ENCODE measurements at regions not wholly inside any gene's neighbourhood (a gene's known extent, or its start where the extent isn't known, plus 50 kb on each side); places are given as distances from the start of the nearest gene placed in this dataset.

DNA sequence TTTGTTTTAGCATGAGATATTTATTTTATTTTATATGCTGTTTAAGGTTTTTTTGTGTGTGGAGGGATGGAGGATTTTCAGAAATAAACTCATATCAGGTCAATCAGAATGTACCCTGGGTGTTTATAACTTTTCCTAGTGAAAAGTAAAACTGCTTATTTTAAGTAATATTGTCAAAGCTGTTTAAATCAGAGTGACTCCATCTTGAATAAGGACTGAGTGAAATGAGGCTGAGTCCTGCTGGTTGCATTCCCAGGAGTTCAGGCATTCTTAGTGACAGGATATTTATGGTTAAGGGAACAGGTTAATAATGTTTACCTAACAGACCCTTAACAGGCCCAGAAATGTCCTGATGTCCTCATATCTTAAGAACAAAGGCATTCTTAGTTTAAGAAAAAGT lies 1160.9 kb upstream of the PCDH7 start:
- ChIA-PET RAD21 (ENCODE audit: low non-redundant PET in 1 of 2, low total read pairs in 2 of 2, uncharacterized antibody in 2 of 2, unreplicated experiment in 2 of 2) (no interaction called here), CTCF (no interaction called here), POLR2A (no interaction called here)
- Histone ChIP-seq H3K27me3 (ENCODE audit: insufficient read depth, low read length) (no peaks in the 10 kb centered on the region), H3K27ac (ENCODE audit: low read depth, low read length) (no peak overlapping the region), H3K79me2 (ENCODE audit: insufficient read depth, low read length) (no peaks in the 10 kb centered on the region), H3K4me1 (ENCODE audit: control insufficient read depth in 1 of 2, insufficient read depth in 2 of 2, low read length in 2 of 2) (peaks cover 0 to under 1% of the 10 kb centered on the region in 2 experiments; a peak in 1 of 4 replicates), H4K20me1 (ENCODE audit: insufficient read depth) (no peaks in the 10 kb centered on the region), H2AFZ (ENCODE audit: low read depth, low read length, poor library complexity, severe bottlenecking) (no peak overlapping the region), H3K9me3 (ENCODE audit: control insufficient read depth in 1 of 2, insufficient read depth in 1 of 2, low read depth in 1 of 2, low read length in 2 of 2) (no peaks in the 10 kb centered on the region), H3K36me3 (ENCODE audit: control insufficient read depth in 1 of 2, insufficient read depth in 2 of 2, low read length in 2 of 2) (no peaks in the 10 kb centered on the region), H3K4me2 (ENCODE audit: low read length) (no peak overlapping the region), H3K9ac (ENCODE audit: low read length) (no peak overlapping the region), H3K4me3 (replicated peaks in 1 of 2; ENCODE audit: low read depth in 1 of 2, low read length in 2 of 2) (no peak overlapping the region), H3K9me2 (ENCODE audit: insufficient read depth) (no peaks in the 10 kb centered on the region)
- DNase-seq (ENCODE audit: low read depth, low spot score) (no peak), ATAC-seq (no peak)
- BruUV-seq (replicated peaks): no TSS peak
- intact Hi-C loops (cut with micrococcal nuclease): no loop called here
- TF ChIP-seq SRF (IDR thresholded peaks at IDR 0.05; ENCODE audit: low read depth) (no peak), ELF1 (IDR thresholded peaks at IDR 0.05; ENCODE audit: borderline replicate concordance, low read depth) (no peak), POLR2A (IDR thresholded peaks at IDR 0.05; ENCODE audit: borderline replicate concordance, extremely low read depth, insufficient read depth, insufficient read length) (no peak), FOSL1 (IDR thresholded peaks at IDR 0.05; ENCODE audit: low read depth) (no peak), EZH2 (IDR thresholded peaks at IDR 0.05) (no peak), SP1 (IDR thresholded peaks at IDR 0.05; ENCODE audit: low read depth) (no peak), JUND (IDR thresholded peaks at IDR 0.05) (no peak)
- TF ChIP-seq, protein P1, sequence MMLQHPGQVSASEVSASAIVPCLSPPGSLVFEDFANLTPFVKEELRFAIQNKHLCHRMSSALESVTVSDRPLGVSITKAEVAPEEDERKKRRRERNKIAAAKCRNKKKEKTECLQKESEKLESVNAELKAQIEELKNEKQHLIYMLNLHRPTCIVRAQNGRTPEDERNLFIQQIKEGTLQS (IDR thresholded peaks at IDR 0.05): no peak
- TF ChIP-seq, protein P2, sequence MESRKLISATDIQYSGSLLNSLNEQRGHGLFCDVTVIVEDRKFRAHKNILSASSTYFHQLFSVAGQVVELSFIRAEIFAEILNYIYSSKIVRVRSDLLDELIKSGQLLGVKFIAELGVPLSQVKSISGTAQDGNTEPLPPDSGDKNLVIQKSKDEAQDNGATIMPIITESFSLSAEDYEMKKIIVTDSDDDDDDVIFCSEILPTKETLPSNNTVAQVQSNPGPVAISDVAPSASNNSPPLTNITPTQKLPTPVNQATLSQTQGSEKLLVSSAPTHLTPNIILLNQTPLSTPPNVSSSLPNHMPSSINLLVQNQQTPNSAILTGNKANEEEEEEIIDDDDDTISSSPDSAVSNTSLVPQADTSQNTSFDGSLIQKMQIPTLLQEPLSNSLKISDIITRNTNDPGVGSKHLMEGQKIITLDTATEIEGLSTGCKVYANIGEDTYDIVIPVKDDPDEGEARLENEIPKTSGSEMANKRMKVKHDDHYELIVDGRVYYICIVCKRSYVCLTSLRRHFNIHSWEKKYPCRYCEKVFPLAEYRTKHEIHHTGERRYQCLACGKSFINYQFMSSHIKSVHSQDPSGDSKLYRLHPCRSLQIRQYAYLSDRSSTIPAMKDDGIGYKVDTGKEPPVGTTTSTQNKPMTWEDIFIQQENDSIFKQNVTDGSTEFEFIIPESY (IDR thresholded peaks at IDR 0.05; ENCODE audit: extremely low read depth, insufficient replicate concordance, low read length): no peak

DNA sequence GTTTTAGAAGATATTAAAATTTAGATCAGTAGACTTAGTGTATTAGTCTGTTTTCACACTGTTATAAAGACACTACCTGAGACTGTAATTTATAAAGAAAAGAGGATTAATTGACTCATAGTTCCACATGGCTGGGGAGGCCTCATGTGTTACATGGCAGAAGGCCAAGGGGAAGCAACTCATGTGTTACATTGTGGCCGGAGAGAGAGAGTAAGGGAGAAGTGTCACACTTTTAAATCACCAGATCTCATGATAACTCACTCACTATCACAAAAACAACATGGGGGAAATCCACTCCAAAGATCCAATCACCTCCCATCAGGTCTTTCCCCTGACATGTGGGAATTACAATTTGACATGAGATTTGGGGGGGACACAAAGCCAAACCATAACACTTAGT lies 1159.7 kb upstream of the PCDH7 start:
- H3K36me3 ChIP-seq (ENCODE audit: control insufficient read depth in 1 of 2, insufficient read depth in 2 of 2, low read length in 2 of 2): no peaks in the 10 kb centered on the region
- no peaks in the 10 kb centered on the region for H3K4me1 ChIP-seq (ENCODE audit: control insufficient read depth in 1 of 2, insufficient read depth in 2 of 2, low read length in 2 of 2)
- no peaks in the 10 kb centered on the region for H3K9me3 ChIP-seq (ENCODE audit: control insufficient read depth in 1 of 2, insufficient read depth in 1 of 2, low read depth in 1 of 2, low read length in 2 of 2)
- H3K9me2 ChIP-seq (ENCODE audit: insufficient read depth): no peaks in the 10 kb centered on the region
- no peaks in the 10 kb centered on the region for H3K79me2 ChIP-seq (ENCODE audit: insufficient read depth, low read length)
- DNase-seq (ENCODE audit: low read depth, low spot score): no peak
- H3K9ac ChIP-seq (ENCODE audit: low read length): no peak overlapping the region
- H3K4me2 ChIP-seq (ENCODE audit: low read length): no peak overlapping the region
- BruUV-seq (replicated peaks): no TSS peak
- no peak overlapping the region for H2AFZ ChIP-seq (ENCODE audit: low read depth, low read length, poor library complexity, severe bottlenecking)
- no peaks in the 10 kb centered on the region for H4K20me1 ChIP-seq (ENCODE audit: insufficient read depth)
- TF ChIP-seq SIN3A (IDR thresholded peaks at IDR 0.05; ENCODE audit: low read depth) (no peak), YY1 (IDR thresholded peaks at IDR 0.05; ENCODE audit: extremely low read depth, insufficient replicate concordance, low read depth, low read length) (no peak), JUND (IDR thresholded peaks at IDR 0.05) (no peak), RAD21 (IDR thresholded peaks at IDR 0.05; ENCODE audit: low read depth) (no peak)
- TF ChIP-seq, protein P1 (IDR thresholded peaks at IDR 0.05): no peak
- H3K27ac ChIP-seq (ENCODE audit: low read depth, low read length): no peak overlapping the region
- H3K27me3 ChIP-seq (ENCODE audit: insufficient read depth, low read length): no peaks in the 10 kb centered on the region
- intact Hi-C loops (cut with micrococcal nuclease): no loop called here
- no peak for ATAC-seq
- CTCF ChIA-PET: no interaction called here
- RAD21 ChIA-PET (ENCODE audit: low non-redundant PET in 1 of 2, low total read pairs in 2 of 2, uncharacterized antibody in 2 of 2, unreplicated experiment in 2 of 2): no interaction called here
- no peak overlapping the region for H3K4me3 ChIP-seq (replicated peaks in 1 of 2; ENCODE audit: low read depth in 1 of 2, low read length in 2 of 2)
- POLR2A ChIA-PET: no interaction called here

Data from HCT116 (cell line).